HepG2 (cell line): ENCODE measurements at regions not wholly inside any gene's neighbourhood (a gene's known extent, or its start where the extent isn't known, plus 50 kb on each side); places are given as distances from the start of the nearest gene placed in this dataset.

Experiments
- ASH2L ChIP-seq: fragments of 300-600, 200-600 bp; sonication (generic); IDR thresholded peaks from 2 replicates; pipeline ENCODE4 v1.7.0; 2017; ENCODE audit warnings: low read depth, mild to moderate bottlenecking, moderate library complexity, mixed read lengths, low read length; ENCODE audit not compliant: insufficient read length
- HOXA3 ChIP-seq: sonication (generic); formaldehyde crosslinking; IDR thresholded peaks from 2 replicates; pipeline ENCODE4 v1.5.0; 2020; ENCODE audit warnings: missing genetic modification reagents
- KLF15 ChIP-seq: sonication (generic); formaldehyde crosslinking; IDR thresholded peaks from 2 replicates; pipeline ENCODE4 v1.8.1; 2023; ENCODE audit warnings: borderline replicate concordance, mild to moderate bottlenecking, inconsistent platforms, missing genetic modification reagents, mixed read lengths
- MIXL1 ChIP-seq: IDR thresholded peaks from 2 replicates; pipeline ENCODE4 v1.6.1; 2016
- PRPF4 ChIP-seq: fragments of 200-400 bp; formaldehyde crosslinking; IDR thresholded peaks from 2 replicates; pipeline ENCODE4 v1.6.1; 2016; ENCODE audit warnings: low read length, low read depth; ENCODE audit not compliant: poor library complexity, severe bottlenecking
- SPEN ChIP-seq: sonication (generic); formaldehyde crosslinking; IDR thresholded peaks from 2 replicates; pipeline ENCODE4 v1.5.1; 2020; ENCODE audit warnings: low read depth, mild to moderate bottlenecking, missing genetic modification reagents
- YY1 ChIP-seq: IDR thresholded peaks from 2 replicates; pipeline ENCODE4 v1.6.1; 2011; ENCODE audit warnings: low read length, low read depth, moderate library complexity, mild to moderate bottlenecking; ENCODE audit not compliant: insufficient read depth, insufficient replicate concordance
- ZNF607 ChIP-seq: sonication (generic); formaldehyde crosslinking; IDR thresholded peaks from 2 replicates; pipeline ENCODE4 v1.5.1; 2020; ENCODE audit warnings: missing genetic modification reagents, mild to moderate bottlenecking, borderline replicate concordance
- ZSCAN9 ChIP-seq: IDR thresholded peaks from 2 replicates; pipeline ENCODE4 v1.6.1; 2016; ENCODE audit warnings: borderline replicate concordance
- TF ChIP-seq, protein P1 (sequence below): sonication (generic); formaldehyde crosslinking; IDR thresholded peaks from 2 replicates; pipeline ENCODE4 v1.5.0; 2020; ENCODE audit warnings: missing genetic modification reagents
- TF ChIP-seq, protein P2 (sequence below): sonication (generic); formaldehyde crosslinking; IDR thresholded peaks from 2 replicates; pipeline ENCODE4 v1.4.0; 2020; ENCODE audit warnings: missing genetic modification reagents
- TF ChIP-seq, protein P3 (sequence below): IDR thresholded peaks from 2 replicates; pipeline ENCODE4 v1.6.1; 2012; ENCODE audit warnings: inconsistent platforms
- TF ChIP-seq, protein P4 (sequence below): sonication (generic); formaldehyde crosslinking; IDR thresholded peaks from 2 replicates; pipeline ENCODE4 v1.4.0; 2020; ENCODE audit warnings: mild to moderate bottlenecking, missing genetic modification reagents
- TF ChIP-seq, protein P5 (sequence below): sonication (generic); formaldehyde crosslinking; IDR thresholded peaks from 2 replicates; pipeline ENCODE4 v1.5.0; 2020; ENCODE audit warnings: mild to moderate bottlenecking, missing genetic modification reagents
- TF ChIP-seq, protein P6 (sequence below): sonication (generic); formaldehyde crosslinking; IDR thresholded peaks from 2 replicates; pipeline ENCODE4; 2020; ENCODE audit warnings: missing genetic modification reagents, mild to moderate bottlenecking, borderline replicate concordance
- TF ChIP-seq, protein P7 (sequence below): sonication (generic); formaldehyde crosslinking; IDR thresholded peaks from 2 replicates; pipeline ENCODE4 v1.8.0; 2022; ENCODE audit warnings: missing genetic modification reagents, mild to moderate bottlenecking, inconsistent platforms, borderline replicate concordance

DNA sequence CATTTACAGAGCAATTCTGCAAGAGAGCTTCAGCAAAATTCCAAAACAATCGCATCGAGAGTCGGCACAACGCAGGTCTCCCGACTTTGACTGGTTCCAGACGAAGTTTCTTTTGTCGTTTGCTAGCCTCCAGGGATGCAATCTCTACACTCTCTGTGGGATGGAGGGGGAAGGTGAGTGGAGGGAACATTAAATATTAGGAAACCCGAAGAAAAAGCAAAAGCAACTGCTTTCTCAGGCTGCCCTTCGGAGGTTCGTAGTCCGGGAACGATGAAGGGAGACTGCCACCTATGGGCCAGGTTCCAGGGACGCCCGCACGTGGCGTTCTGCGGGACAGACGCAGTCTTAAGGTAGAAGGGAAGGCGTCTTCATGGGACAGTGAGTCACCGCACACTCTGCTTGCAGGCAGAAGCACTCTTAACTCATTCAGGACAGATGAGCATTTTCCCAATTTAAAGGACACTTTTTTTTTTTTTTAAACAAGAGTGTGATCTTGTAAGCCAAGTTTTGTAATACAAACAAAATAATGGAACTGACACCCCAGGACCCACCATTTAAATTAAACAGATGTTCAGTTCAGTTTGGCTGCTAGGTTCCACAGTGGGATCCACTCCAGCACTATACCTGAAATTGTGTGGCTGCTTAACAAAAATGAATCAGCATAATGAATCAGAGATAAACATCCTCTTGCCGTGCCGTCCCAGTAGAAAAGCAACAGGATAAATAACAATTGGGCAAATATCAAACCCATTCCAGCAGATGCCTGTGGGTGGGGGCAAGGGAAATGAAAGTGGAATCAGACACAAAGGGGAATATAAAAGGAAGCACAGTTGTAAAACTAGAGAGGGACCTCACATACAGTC lies 65.8 kb upstream of the ARMC2 start (continued):
- peak; percentile 48; the same call in 1 of the 2 replicates for TF ChIP-seq HOXA3 (CRISPR knock-in tag)
- peak; percentile 65 for TF ChIP-seq ASH2L
- TF ChIP-seq ZSCAN9 (CRISPR knock-in tag): no peak
- TF ChIP-seq YY1: no peak
- no peak for TF ChIP-seq KLF15
- TF ChIP-seq MIXL1 (CRISPR knock-in tag): no peak
- TF ChIP-seq PRPF4: no peak
- TF ChIP-seq, protein P1, sequence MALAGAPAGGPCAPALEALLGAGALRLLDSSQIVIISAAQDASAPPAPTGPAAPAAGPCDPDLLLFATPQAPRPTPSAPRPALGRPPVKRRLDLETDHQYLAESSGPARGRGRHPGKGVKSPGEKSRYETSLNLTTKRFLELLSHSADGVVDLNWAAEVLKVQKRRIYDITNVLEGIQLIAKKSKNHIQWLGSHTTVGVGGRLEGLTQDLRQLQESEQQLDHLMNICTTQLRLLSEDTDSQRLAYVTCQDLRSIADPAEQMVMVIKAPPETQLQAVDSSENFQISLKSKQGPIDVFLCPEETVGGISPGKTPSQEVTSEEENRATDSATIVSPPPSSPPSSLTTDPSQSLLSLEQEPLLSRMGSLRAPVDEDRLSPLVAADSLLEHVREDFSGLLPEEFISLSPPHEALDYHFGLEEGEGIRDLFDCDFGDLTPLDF (CRISPR knock-in tag): no peak
- TF ChIP-seq, protein P2, sequence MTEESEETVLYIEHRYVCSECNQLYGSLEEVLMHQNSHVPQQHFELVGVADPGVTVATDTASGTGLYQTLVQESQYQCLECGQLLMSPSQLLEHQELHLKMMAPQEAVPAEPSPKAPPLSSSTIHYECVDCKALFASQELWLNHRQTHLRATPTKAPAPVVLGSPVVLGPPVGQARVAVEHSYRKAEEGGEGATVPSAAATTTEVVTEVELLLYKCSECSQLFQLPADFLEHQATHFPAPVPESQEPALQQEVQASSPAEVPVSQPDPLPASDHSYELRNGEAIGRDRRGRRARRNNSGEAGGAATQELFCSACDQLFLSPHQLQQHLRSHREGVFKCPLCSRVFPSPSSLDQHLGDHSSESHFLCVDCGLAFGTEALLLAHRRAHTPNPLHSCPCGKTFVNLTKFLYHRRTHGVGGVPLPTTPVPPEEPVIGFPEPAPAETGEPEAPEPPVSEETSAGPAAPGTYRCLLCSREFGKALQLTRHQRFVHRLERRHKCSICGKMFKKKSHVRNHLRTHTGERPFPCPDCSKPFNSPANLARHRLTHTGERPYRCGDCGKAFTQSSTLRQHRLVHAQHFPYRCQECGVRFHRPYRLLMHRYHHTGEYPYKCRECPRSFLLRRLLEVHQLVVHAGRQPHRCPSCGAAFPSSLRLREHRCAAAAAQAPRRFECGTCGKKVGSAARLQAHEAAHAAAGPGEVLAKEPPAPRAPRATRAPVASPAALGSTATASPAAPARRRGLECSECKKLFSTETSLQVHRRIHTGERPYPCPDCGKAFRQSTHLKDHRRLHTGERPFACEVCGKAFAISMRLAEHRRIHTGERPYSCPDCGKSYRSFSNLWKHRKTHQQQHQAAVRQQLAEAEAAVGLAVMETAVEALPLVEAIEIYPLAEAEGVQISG: peak; percentile 35; the same call in 1 of the 2 replicates
- no peak for TF ChIP-seq SPEN (CRISPR knock-in tag)
- TF ChIP-seq, protein P3, sequence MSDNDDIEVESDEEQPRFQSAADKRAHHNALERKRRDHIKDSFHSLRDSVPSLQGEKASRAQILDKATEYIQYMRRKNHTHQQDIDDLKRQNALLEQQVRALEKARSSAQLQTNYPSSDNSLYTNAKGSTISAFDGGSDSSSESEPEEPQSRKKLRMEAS: peak; percentile 86
- TF ChIP-seq, protein P4, sequence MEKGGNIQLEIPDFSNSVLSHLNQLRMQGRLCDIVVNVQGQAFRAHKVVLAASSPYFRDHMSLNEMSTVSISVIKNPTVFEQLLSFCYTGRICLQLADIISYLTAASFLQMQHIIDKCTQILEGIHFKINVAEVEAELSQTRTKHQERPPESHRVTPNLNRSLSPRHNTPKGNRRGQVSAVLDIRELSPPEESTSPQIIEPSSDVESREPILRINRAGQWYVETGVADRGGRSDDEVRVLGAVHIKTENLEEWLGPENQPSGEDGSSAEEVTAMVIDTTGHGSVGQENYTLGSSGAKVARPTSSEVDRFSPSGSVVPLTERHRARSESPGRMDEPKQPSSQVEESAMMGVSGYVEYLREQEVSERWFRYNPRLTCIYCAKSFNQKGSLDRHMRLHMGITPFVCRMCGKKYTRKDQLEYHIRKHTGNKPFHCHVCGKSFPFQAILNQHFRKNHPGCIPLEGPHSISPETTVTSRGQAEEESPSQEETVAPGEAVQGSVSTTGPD (CRISPR knock-in tag): no peak
- TF ChIP-seq, protein P5, sequence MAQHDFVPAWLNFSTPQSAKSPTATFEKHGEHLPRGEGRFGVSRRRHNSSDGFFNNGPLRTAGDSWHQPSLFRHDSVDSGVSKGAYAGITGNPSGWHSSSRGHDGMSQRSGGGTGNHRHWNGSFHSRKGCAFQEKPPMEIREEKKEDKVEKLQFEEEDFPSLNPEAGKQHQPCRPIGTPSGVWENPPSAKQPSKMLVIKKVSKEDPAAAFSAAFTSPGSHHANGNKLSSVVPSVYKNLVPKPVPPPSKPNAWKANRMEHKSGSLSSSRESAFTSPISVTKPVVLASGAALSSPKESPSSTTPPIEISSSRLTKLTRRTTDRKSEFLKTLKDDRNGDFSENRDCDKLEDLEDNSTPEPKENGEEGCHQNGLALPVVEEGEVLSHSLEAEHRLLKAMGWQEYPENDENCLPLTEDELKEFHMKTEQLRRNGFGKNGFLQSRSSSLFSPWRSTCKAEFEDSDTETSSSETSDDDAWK: no peak
- TF ChIP-seq ZNF607 (CRISPR knock-in tag): no peak
- TF ChIP-seq, protein P6, sequence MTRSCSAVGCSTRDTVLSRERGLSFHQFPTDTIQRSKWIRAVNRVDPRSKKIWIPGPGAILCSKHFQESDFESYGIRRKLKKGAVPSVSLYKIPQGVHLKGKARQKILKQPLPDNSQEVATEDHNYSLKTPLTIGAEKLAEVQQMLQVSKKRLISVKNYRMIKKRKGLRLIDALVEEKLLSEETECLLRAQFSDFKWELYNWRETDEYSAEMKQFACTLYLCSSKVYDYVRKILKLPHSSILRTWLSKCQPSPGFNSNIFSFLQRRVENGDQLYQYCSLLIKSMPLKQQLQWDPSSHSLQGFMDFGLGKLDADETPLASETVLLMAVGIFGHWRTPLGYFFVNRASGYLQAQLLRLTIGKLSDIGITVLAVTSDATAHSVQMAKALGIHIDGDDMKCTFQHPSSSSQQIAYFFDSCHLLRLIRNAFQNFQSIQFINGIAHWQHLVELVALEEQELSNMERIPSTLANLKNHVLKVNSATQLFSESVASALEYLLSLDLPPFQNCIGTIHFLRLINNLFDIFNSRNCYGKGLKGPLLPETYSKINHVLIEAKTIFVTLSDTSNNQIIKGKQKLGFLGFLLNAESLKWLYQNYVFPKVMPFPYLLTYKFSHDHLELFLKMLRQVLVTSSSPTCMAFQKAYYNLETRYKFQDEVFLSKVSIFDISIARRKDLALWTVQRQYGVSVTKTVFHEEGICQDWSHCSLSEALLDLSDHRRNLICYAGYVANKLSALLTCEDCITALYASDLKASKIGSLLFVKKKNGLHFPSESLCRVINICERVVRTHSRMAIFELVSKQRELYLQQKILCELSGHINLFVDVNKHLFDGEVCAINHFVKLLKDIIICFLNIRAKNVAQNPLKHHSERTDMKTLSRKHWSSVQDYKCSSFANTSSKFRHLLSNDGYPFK: no peak
- TF ChIP-seq, protein P7, sequence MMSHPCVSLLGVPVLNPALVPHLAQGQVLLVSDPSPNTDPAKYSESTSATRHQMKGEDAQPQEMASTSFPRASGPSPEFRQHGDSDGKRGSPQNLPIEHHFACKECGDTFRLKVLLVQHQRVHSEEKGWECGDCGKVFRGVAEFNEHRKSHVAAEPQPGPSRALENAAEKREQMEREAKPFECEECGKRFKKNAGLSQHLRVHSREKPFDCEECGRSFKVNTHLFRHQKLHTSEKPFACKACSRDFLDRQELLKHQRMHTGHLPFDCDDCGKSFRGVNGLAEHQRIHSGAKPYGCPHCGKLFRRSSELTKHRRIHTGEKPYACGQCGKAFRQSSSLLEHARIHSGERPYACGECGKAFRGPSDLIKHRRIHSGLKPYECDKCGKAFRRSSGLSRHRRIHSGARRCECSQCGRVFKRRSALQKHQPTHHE (CRISPR knock-in tag): no peak
